GM21619 (cell line): ENCODE measurements at regions not wholly inside any gene's neighbourhood (a gene's known extent, or its start where the extent isn't known, plus 50 kb on each side); places are given as distances from the start of the nearest gene placed in this dataset.
"Not testable (repeated sequence)": the region's sequence is repeated elsewhere in the genome, so short reads cannot be mapped to it uniquely, and the experiment has no call there.

ENCODE experiments used
- ATAC-seq: cut with Tn5 transposase; IDR thresholded peaks from one replicate; pipeline ENCODE4 v1.9.1; 2021; ENCODE audit not compliant: unreplicated experiment

DNA sequence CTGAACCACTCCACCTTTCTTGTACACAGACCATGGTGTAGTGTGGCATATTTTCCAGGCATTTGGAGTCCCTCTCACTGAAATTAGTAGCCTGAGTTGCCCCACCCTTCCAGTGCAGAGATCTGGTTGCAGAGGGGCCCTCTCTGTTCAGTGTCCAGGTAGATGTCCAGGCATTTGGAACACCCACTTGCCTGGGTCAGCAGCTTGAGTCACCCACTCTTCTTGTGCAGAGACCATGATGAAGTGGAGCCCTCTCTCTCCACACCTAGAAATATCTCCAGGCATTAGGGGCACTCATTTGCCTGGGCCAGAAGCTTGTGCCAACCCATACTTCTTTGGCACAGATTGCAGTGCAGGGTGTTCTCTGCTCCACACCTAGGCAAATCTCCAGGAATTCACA, 2733.3 kb downstream of the PCDH7 start:
- no peak for ATAC-seq

DNA sequence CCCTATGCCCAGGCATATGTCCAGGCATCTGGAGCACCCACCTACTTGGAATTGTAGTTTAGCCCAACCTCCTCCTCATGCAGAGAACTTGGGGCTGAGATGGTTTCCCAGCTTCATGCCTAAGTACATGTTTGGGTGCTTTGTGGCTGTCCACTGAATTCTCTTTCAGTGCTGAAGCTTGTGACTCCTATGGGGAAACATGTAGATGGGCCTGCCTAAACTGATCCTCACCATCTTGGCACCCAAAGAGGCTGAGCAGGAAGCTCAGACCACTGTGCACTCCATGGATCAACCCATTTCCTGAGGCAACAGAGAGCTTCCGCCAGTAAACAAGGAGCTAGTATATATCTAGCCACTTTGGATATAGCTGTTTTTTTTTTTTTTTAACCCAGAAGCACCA, 2733.7 kb downstream of the PCDH7 start:
- ATAC-seq, result no peak

DNA sequence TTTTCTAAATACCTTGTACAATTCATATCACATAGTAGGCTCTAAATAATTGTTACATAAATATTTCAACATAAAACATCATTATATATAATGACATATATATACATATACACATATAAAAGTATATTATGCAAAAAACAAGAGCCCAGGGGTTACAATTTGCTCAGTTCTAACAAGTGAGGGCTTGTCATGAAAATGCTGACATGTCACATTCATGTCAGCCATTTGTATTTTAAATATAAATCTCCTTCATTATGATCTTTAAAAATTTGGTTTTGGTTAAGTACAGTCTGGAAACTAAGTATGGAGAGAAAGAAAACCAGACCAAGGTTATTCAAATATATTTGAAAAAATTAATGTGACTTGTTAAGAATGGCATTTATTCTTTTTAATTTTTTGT, 2745.4 kb downstream of the PCDH7 start:
- ATAC-seq, result no peak

DNA sequence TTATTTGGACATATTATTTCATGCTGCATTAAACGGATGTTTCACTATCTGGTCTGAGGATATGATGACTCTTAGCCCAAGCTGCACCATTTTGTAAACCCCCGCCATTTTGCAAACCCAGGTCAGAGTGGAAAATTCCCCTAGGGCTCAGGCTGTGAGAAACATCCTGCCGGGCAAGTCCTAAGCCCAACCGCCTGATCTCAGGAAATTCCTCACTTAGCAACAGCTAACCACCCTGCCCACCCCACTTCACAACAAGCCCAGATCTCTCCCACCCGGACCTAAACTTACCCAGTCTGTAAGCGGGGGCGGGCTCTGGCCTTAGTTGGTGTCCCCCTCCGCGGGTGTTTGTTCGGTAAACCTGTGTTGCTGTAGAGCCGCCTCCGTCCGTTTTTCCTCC, 2747.1 kb downstream of the PCDH7 start:
- no peak for ATAC-seq

DNA sequence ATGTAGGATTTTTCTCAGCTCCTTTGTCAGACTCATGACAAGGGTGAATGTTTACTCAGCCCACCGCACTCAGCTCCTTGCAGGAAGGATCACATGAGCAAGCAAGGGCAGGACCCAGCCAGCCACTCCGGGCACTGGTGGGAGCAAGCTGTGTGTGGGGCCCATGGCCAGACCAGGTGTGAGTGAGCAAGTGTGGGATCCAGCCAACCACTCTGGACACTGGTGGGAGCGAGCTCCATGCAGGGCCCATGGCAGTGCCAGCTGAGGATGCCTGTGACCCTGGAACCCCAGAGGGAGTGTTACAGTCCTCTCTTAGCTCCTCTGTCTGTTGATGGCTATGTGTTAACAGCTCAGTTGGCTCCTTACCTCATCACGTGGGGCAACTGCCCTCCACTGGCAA, 2750.6 kb downstream of the PCDH7 start:
- ATAC-seq, result no peak

DNA sequence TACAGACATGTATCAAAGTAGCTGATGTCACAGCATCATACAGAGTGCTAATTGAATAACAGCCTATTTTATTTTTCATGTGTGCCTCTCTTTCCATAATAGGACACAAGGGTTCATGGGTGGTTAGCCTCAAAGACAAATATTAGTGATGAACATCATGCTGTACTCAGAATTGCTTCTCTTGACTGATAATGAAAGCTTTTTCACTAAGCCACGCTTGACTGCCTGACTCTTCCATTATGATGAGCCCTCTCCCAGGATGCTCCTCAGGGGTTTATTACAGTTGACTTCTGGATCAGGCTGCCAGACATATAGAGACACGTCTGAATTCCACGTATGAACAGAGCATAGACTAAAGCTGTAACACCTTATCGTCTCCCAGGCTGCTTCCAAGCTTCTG, 2757.5 kb downstream of the PCDH7 start:
- no peak for ATAC-seq

DNA sequence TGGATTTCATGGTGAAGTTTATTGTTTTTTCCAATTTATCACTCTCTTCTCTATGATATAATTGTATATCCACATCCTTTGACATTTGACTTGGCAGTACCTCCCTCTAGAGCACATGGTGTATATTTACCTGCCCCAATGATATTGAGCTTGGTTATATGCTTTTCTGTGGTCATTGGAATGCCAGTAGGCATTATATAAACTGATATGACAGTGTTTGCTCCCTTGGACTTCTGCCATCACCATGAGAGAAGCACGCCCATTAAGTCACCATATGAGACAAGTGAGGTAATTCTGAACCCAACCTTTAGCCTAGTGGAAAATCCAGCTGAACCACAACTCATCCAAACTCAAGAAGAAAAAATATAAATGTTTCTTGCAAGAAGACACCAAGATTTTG, 2761.5 kb downstream of the ARAP2 start:
- ATAC-seq, result no peak

DNA sequence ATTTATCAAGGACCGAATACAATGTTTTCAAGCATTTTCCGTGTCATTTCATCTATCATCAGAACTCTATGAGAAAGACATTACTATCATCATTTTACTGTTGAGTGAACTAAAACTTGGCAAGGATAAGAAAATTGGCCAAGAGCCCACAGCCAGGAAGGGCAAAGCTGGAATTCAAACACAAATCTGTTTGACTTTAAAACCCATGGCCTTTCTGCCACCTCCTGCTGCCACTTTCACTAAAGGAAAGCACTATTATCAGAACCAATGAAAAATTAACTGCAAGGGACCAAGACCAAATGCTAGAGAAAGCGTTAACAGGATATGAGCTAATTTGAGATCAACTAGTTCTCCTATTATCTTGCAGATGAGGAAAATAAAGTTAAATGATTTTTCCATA, 2759.2 kb downstream of the ARAP2 start:
- ATAC-seq, result no peak

DNA sequence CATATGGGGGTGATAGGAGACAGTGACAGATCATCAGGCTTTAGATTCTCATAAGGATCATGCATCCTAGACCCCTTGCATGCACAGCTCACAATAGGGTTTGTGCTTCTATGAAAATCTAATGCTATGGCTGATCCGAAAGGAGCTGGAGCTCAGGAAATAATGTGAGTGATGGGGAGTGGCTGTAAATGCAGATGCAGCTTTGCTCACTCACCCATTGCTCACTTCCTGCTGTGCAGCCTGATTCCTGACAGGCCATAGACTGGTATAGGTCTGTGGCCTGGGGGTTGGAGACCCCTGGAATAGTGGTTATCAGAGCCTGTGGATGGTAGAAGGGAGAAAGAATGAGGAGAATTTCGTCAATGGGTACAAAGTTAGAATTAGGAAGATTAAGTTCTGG, 2751.1 kb downstream of the ARAP2 start:
- no peak for ATAC-seq

DNA sequence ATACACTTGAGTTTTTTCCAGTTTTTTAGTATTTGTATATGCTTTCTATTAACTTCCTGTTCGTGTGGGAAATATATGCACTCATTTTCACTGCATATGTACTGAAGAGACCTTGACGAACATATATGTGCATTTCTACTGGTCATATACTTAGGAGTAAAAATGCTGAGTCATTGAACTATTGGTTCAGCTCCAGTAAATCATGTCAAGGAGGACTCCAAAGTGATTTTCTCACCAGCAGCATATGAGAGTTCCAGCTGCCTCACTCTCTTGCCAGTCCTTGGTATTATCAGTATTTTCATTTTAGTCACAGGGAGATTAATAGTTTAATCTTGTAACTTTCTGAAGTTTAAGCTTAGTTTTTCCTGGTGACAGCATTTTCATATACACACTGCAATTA, 2750.2 kb downstream of the ARAP2 start:
- no peak for ATAC-seq

DNA sequence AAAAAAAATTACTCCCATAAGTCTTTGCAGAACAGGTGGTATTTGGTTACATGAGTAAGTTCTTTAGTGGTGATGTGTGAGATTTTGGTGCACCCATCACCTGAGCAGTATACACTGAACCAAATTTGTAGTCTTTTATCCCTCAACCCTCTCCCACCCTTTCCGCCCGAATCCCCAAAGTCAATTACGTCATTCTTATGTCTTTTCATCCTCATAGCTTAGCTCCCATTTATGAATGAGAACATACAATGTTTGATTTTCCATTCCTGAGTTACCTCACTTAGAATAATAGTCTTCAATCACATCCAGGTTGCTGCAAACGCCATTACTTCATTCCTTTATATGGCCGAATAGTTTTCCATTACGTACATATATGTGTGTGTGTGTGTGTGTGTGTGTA, 2742.7 kb downstream of the ARAP2 start:
- not testable (repeated sequence) for ATAC-seq

DNA sequence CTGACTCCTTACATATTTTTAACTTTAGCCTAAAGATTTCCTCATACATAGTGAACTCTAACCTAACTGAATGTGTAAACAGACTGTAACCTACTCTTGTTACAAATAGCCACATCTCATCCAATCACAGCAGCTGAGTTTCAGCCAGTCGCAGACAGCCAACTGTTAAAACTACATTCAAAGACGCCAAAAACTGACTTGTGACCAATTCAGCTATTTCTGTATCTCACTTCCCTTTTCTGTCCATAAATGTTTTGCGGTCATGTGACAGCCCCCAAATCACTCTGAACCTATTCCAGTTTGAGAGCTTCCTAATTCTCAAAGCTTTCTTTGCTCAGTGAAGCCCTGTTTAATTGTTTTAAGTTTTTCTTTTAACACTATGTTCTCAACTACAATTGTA, 2731.9 kb downstream of the ARAP2 start:
- ATAC-seq, result no peak

DNA sequence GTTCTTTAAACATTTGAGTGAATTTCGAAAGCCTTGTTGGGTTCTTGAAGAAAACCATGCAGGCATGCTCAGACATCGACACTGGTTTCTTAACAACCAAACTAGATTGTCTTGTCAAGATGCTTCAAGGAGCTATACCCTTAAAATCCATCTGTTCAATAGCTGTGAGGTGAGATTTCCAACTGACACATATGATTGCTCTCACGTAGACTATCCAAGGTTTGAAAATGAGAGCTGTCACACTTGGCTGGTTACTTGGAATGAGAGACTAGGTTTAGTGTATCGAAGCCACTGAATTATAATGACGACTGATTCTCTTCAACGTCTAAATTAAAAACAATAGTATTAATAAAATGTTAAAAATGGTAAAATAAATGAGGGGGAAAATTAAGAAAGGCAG, 2725.5 kb downstream of the ARAP2 start:
- no peak for ATAC-seq

DNA sequence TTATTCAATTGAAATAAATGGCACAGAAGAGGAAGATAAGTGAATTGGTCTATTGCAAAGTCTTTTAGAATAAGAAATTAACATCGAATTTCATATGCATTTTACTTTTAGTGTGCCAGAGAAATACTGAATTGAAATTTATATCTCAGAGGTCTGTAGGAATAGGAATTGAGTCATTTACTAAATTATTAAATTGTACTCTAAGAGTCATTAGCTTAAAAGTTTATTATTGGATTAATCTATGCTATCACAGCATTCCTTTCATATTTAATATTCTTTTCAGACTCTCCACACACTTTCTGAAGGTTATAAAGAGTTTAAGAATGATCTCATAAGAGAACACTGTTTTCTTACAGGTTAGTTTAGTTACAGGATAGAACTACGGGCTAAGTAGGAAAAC, 2711.5 kb downstream of the ARAP2 start:
- no peak for ATAC-seq

DNA sequence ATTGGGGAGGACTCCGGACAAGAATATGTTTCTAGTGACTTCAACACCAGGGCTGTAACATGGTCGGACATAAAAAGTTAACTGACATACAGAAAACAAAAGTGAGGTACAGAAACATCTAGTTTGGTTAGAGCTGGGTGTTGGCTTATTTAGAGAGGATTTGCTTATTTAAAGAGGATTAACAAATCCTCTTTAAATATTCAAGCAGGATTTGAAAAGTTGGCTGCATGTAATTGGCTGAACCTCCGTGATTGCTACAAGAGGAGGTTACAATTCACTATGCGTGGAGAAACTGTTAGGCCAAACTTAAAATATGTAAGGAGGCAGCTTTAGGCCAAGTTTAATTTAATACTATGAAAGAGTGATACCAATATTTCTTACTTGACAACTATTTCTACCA, 2707.4 kb downstream of the ARAP2 start:
- ATAC-seq, result no peak

DNA sequence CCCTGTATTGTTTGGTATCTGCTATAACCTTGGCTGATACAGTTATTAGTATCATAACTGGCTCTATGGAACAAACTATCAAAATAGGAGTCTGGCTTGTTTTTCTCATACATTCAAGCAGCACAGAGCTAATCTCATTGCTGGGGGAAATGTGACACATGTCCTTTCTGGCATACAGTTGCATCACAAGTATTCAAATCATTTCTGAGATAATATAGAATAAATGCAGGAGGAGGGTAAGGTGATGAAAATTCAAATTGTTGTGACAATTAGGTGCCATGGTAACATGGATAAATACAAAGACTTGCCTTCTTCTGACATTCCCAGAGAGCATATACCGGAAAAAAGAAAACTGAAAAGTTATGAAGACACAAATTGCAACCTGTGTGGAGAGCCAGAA, 2706.8 kb downstream of the ARAP2 start:
- ATAC-seq, result no peak

DNA sequence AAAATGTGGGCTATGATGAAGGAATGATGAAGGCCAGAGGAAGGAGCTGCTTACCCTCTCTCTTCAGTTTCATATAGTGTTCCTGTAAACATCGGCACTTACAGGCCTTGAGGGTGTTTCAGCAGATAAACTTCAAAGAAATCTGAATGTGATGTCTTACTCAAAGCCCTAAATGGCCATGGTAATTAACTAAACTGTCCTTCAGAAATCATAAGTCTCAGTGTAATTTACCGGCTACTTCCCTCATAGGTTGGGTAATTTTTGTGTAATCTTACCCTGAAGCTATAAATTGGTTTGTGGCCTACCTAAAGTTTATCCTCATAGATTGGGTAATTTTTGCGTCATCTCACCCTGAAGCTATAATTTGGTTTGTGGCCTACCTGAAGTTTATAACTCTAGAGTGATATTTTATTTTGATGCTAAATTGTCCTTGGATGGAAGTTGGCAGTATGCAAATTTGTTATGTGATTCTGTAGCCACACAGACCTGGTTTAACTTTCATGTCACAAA, 2700.3 kb downstream of the ARAP2 start:
- ATAC-seq, result no peak

DNA sequence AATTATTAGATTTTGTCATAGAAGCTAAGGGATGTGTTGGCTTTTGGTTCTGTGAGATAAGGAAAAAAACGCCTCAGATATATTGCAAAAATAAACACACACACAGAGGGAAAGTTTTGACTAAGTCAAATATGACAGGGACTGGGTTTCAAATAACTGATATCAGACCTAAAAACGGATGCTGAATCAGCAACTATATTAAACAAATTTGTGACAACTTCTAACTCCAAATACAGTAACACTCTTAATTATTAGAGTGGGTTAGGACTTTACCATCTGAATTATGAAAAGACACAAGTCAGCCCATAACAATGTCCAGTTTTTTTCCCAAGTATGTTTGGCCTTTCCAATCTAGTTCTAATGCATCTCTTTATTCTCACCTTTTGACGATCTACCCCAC, 2693.1 kb downstream of the ARAP2 start:
- no peak for ATAC-seq

DNA sequence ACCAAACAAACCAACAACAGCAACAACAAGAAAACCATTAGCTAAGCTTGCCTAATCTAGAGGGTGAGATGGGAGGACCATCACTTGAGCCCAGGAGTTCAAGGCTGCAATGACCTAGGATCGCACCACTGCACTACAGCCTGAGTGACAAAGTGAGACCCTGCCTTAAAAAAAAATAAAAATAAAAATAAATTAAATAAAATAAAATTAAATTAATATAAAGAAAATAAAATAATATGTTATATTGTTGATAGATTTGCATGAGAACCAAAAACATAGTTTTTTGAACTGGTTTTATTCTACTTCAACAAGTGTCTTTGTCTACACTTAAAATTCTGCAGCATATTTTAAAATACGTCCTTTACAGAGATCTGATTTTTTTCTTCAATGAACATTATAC, 2683.1 kb downstream of the ARAP2 start:
- no peak for ATAC-seq

DNA sequence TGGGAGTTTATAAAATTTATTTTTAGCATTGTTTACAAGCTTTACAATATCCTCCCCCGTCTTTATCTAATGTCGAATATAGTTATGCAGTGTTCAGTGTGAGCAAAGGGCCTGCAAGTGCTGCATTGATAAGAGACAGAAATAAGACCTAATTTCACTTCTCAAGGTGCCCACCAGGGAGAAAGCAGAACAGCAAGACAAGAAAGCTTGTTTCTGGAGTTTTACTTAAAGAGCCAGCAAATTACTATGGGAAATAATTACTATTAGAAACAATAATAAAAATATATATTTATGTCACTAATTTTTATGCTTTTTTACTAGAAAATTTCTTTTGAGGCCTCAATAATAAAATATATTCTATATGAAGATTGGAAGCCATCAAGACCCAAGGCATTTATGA, 2677.7 kb downstream of the ARAP2 start:
- no peak for ATAC-seq

DNA sequence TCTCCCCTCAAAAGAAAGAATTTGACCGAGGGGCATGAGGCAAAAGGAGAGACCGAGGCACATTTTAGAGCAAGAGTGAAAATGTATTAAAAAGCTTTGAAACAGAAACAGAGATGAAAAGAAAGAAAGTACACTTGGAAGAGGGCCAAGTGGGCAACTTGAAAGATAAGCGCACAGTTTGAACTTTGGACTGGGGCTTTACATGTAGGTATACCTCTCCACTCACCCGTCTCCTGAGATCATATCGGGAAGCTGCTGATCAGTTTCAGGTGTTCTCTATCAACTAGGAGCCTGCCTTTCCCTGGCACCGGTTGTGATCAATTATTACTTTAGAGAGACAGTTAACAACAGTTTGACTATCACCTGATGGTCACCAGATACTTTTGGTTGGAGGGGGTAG, 2666.5 kb downstream of the ARAP2 start:
- no peak for ATAC-seq

DNA sequence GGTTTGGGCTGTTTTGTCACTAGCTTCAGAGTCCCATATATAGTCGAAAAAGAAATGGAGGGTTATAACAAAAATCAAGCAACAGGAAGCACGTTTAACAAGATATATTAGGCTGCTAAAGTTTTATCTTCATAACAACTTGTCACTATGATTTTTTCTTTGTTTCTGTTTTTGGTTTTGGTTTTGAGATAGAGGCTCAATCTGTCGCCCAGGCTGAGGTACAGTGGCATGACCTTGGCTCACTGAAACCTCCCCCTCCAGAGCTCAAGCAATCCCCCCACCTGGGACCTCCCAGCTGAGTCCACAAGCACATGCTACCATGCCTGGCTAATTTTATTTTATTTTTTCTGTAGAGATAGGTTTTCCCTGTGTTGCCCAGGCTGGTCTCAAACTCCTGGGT, 2664.4 kb downstream of the ARAP2 start:
- ATAC-seq, result no peak

DNA sequence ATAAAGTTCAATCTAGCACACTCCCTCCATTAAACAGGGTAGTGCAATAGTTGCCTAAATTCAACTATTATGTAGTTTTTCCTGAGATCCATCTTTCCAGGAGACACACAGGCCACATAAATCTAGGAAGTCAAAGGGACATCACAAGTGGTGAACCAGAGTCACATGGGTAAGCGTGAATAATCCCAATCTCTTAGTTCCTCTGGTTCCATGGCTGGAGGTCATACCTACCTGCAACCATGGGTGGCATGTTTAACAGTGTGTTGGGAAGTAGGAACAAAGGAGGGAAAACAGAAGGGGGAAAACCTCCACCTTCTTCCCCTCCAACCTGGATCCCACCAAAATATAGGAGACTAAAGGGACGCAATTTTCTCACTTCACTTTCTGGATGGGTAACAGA, 2651.6 kb downstream of the ARAP2 start:
- no peak for ATAC-seq

DNA sequence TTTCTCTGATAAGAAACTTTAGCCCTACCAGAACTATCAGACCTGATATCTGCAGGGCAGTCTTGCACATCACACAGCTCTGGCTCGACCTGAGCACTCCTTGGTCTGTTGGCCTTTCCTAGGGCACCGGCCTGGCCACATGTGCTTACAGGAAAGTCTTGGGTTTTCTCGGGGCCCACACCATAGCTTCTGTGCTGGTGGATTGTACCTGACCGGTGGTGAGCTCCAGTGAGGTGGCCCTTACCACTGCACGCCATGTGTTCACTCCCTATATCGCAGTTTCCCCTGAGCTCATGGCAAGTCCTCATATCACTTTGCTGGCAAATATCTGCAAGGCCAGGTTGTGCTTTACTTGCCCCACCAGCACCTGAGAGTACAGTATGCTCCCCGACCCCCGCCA, 2637.4 kb downstream of the ARAP2 start:
- no peak for ATAC-seq
